K562 (cell line): ENCODE measurements at regions not wholly inside any gene's neighbourhood (a gene's known extent, or its start where the extent isn't known, plus 50 kb on each side); places are given as distances from the start of the nearest gene placed in this dataset.

ENCODE experiments used
- ATAC-seq: fragments of 200-7000 bp; cut with Tn5 transposase; 3 replicates; pipeline ENCODE4 v1.9.1; 2020; ENCODE audit warnings: moderate library complexity
- BruUV-seq: library from RNA; stranded (reverse); fragments of 400-500 nt; replicated peaks from 2 replicates; lab custom pipeline; 2021; lab: Mats Ljungman, UMichigan
- CTCF ChIA-PET: fragments of 300-600 bp; formaldehyde crosslinking; extraction: SDS; loops from one replicate; lab custom pipeline; 2021; ENCODE audit warnings: low intra/inter-chr PET ratio; lab: Yijun Ruan, JAX
- POLR2A ChIA-PET: fragments of 300-600, 350-650 bp; sonication (Branson Sonifier 250); formaldehyde crosslinking; extraction: SDS; loops from one replicate; lab custom pipeline; 2021; ENCODE audit warnings: antibody characterized with exemption, inconsistent platforms; lab: Yijun Ruan, JAX
- DNase-seq, 4 experiments: peaks; one replicate each; pipeline versions ENCODE4 v3.0.0 to v3.0.0-alpha.2; 2011 to 2018; ENCODE audit warnings: low spot score in 3 of 4, mixed read lengths in 3 of 4; ENCODE audit errors: extremely low read depth in 1 of 4
- FAIRE-seq: peaks from 2 replicates; lab custom pipeline; 2011; peaks lifted over from hg19 to GRCh38; lab: Jason Lieb, UNC
- H2AFZ ChIP-seq: 2 replicates; pipeline ENCODE4 v1.6.0; 2011; ENCODE audit warnings: low read depth, low read length, control low read depth, inconsistent platforms
- H3K27ac ChIP-seq: fragments of 200-600 bp; 3 replicates; pipeline ENCODE4 v1.8.0; 2011; ENCODE audit warnings: low read depth, mild to moderate bottlenecking, control low read depth, inconsistent platforms, low read length, moderate library complexity, mixed read lengths; ENCODE audit errors: extremely low read depth
- H3K27me3 ChIP-seq, 2 experiments: fragments of 300-600 bp in 1 of 2; 2 replicates in 1 of 2; 3 replicates in 1 of 2; pipeline versions ENCODE4 v1.6.0 to v1.8.0; 2011; ENCODE audit warnings: inconsistent platforms in 2 of 2, low read length in 2 of 2, mild to moderate bottlenecking in 1 of 2, mixed read lengths in 1 of 2, moderate library complexity in 1 of 2; ENCODE audit not compliant: control insufficient read depth in 2 of 2, insufficient read depth in 2 of 2
- H3K36me3 ChIP-seq: fragments of 300-600 bp; 3 replicates; pipeline ENCODE4 v1.8.0; 2011; ENCODE audit warnings: mild to moderate bottlenecking, low read length, inconsistent platforms; ENCODE audit not compliant: control insufficient read depth, insufficient read depth
- H3K4me1 ChIP-seq, 2 experiments: fragments of 200-600 bp in 1 of 2; replicated peaks in 1 of 2; 2 replicates in 1 of 2; 3 replicates in 1 of 2; pipeline versions ENCODE4 v1.5.1 to v1.8.0; 2011; ENCODE audit warnings: inconsistent platforms in 2 of 2, low read length in 2 of 2, mild to moderate bottlenecking in 1 of 2, mixed read lengths in 1 of 2, moderate library complexity in 1 of 2; ENCODE audit not compliant: control insufficient read depth in 2 of 2, insufficient read depth in 2 of 2
- H3K4me2 ChIP-seq: 2 replicates; pipeline ENCODE4 v1.6.1; 2011; ENCODE audit warnings: low read length, control low read depth, inconsistent platforms, mixed read lengths; ENCODE audit not compliant: insufficient read depth
- H3K4me3 ChIP-seq: fragments of 200-600 bp; sonication (generic), shearing (Covaris generic); 2 replicates; pipeline ENCODE4 v1.5.1; 2016; ENCODE audit warnings: control low read depth, inconsistent platforms
- H3K79me2 ChIP-seq: fragments of 200-600 bp; 3 replicates; pipeline ENCODE4 v1.8.0; 2011; ENCODE audit warnings: low read length, inconsistent platforms; ENCODE audit not compliant: control insufficient read depth, insufficient read depth
- H3K9ac ChIP-seq, 2 experiments: 2 replicates each; pipeline versions ENCODE4 v1.6.0 to v1.6.1; 2011; ENCODE audit warnings: low read depth in 2 of 2, low read length in 2 of 2, control low read depth in 1 of 2, inconsistent platforms in 1 of 2, mild to moderate bottlenecking in 1 of 2, mixed read lengths in 1 of 2; ENCODE audit not compliant: insufficient read depth in 1 of 2
- H3K9me1 ChIP-seq: one replicate; pipeline ENCODE4 v1.6.0; 2011; ENCODE audit warnings: inconsistent platforms, mild to moderate bottlenecking, low read length, moderate library complexity; ENCODE audit not compliant: control insufficient read depth, insufficient read depth
- H3K9me3 ChIP-seq: replicated peaks from 2 replicates; pipeline ENCODE4 v1.5.1; 2011; ENCODE audit warnings: low read depth, low read length, inconsistent platforms; ENCODE audit not compliant: control insufficient read depth, insufficient read depth
- H4K20me1 ChIP-seq: replicated peaks from 2 replicates; pipeline ENCODE4 v1.6.1; 2011; ENCODE audit warnings: low read length, inconsistent platforms, mixed read lengths; ENCODE audit not compliant: control insufficient read depth, insufficient read depth
- GTF2E2 ChIP-seq: fragments of 200-800 bp; sonication (Bioruptor generic); IDR thresholded peaks from 2 replicates; pipeline ENCODE4 v1.6.1; 2016; ENCODE audit warnings: missing genetic modification characterization, missing compliant biosample characterization
- MAFF ChIP-seq: IDR thresholded peaks from 2 replicates; pipeline ENCODE4 v1.6.1; 2012; ENCODE audit warnings: low read length, improper control_type of control experiment
- RBM34 ChIP-seq: fragments of 200-400 bp; formaldehyde crosslinking; IDR thresholded peaks from 2 replicates; pipeline ENCODE4 v1.6.1; 2018; ENCODE audit warnings: low read length, borderline replicate concordance; ENCODE audit not compliant: insufficient read depth
- SIN3B ChIP-seq: fragments of 450-650 bp; IDR thresholded peaks from 2 replicates; pipeline ENCODE4 v1.6.1; 2017; ENCODE audit warnings: low read depth, mild to moderate bottlenecking, moderate library complexity
- ZFPM2 ChIP-seq: fragments of 250-450 bp; sonication (Bioruptor Pico); IDR thresholded peaks from 2 replicates; pipeline ENCODE4 v1.5.1; 2022; ENCODE audit warnings: mild to moderate bottlenecking
- ZNF316 ChIP-seq: fragments of 450-650 bp; IDR thresholded peaks from 2 replicates; pipeline ENCODE4 v1.6.1; 2016
- ZNF384 ChIP-seq: IDR thresholded peaks from 2 replicates; pipeline ENCODE4 v1.6.1; 2012; ENCODE audit warnings: low read depth, low read length, improper control_type of control experiment
- ZNF778 ChIP-seq: fragments of 450-650 bp; formaldehyde crosslinking; IDR thresholded peaks from 2 replicates; pipeline ENCODE4 v1.4.0; 2020; ENCODE audit warnings: mild to moderate bottlenecking, moderate library complexity
- WGBS: fragments of 100-300 bp; shearing (Covaris generic); methylation state at CpG from one replicate; pipeline ENCODE4 v1.1.6; 2016; ENCODE audit warnings: low coverage, mixed read lengths; ENCODE audit not compliant: insufficient coverage; ENCODE audit errors: missing lambda C conversion rate; 5-methylcytosine and 5-hydroxymethylcytosine counted together
- in situ Hi-C: fragments of 300-500 bp; cut with MboI; formaldehyde crosslinking; loops from 4 replicates; pipeline ENCODE4 v1.15.0; 2018; ENCODE audit warnings: inconsistent platforms, mixed read lengths
- intact Hi-C: fragments of 100-400 bp; cut with micrococcal nuclease; formaldehyde crosslinking; loops from 2 replicates; pipeline ENCODE4 v1.14.2; 2022
- TF ChIP-seq, protein P1 (sequence below): fragments of 250-450 bp; sonication (Bioruptor Pico); IDR thresholded peaks from 2 replicates; pipeline ENCODE4 v1.4.0; 2020; ENCODE audit warnings: mild to moderate bottlenecking, moderate library complexity
- TF ChIP-seq, protein P2 (sequence below): fragments of 450-650 bp; IDR thresholded peaks from 2 replicates; pipeline ENCODE4 v1.6.1; 2017; ENCODE audit warnings: antibody characterized with exemption
- TF ChIP-seq, protein P3 (sequence below): fragments of 450-650 bp; formaldehyde crosslinking; IDR thresholded peaks from 2 replicates; pipeline ENCODE4 v1.4.0; 2020; ENCODE audit warnings: mild to moderate bottlenecking
- TF ChIP-seq, protein P4 (sequence below): sonication (generic); formaldehyde crosslinking; IDR thresholded peaks from 2 replicates; pipeline ENCODE4 v1.8.1; 2023; ENCODE audit warnings: mild to moderate bottlenecking, missing genetic modification reagents
- TF ChIP-seq, protein P5 (sequence below): fragments of 250-450 bp; sonication (Bioruptor Pico); IDR thresholded peaks from 2 replicates; pipeline ENCODE4 v1.5.0; 2021

DNA sequence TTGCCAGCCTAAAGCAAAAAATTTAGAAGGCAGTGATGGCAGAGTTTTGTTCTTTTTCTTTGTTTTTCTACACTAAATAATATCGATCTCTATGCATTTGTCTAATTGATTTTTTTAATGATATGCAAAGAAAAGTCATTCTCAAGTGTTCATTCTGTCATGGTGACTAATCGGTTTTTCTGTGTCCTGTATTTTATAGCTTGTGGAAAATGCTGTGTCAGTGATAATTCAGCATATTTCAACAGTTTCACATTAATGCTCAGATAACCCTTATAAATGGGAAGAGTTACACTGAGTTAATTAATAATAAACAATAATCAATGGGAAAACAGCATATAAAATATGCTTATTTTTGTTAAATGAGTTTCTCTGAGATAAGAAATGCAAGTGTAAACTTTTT is 824.9 kb downstream of the AMY1C start (continued):
- TF ChIP-seq, protein P1, sequence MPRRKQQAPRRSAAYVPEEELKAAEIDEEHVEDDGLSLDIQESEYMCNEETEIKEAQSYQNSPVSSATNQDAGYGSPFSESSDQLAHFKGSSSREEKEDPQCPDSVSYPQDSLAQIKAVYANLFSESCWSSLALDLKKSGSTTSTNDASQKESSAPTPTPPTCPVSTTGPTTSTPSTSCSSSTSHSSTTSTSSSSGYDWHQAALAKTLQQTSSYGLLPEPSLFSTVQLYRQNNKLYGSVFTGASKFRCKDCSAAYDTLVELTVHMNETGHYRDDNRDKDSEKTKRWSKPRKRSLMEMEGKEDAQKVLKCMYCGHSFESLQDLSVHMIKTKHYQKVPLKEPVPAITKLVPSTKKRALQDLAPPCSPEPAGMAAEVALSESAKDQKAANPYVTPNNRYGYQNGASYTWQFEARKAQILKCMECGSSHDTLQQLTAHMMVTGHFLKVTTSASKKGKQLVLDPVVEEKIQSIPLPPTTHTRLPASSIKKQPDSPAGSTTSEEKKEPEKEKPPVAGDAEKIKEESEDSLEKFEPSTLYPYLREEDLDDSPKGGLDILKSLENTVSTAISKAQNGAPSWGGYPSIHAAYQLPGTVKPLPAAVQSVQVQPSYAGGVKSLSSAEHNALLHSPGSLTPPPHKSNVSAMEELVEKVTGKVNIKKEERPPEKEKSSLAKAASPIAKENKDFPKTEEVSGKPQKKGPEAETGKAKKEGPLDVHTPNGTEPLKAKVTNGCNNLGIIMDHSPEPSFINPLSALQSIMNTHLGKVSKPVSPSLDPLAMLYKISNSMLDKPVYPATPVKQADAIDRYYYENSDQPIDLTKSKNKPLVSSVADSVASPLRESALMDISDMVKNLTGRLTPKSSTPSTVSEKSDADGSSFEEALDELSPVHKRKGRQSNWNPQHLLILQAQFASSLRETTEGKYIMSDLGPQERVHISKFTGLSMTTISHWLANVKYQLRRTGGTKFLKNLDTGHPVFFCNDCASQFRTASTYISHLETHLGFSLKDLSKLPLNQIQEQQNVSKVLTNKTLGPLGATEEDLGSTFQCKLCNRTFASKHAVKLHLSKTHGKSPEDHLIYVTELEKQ (CRISPR knock-in tag): no peak
- TF ChIP-seq ZNF316 (peak; percentile 66), MAFF (peak; percentile 46)
- TF ChIP-seq, protein P2, sequence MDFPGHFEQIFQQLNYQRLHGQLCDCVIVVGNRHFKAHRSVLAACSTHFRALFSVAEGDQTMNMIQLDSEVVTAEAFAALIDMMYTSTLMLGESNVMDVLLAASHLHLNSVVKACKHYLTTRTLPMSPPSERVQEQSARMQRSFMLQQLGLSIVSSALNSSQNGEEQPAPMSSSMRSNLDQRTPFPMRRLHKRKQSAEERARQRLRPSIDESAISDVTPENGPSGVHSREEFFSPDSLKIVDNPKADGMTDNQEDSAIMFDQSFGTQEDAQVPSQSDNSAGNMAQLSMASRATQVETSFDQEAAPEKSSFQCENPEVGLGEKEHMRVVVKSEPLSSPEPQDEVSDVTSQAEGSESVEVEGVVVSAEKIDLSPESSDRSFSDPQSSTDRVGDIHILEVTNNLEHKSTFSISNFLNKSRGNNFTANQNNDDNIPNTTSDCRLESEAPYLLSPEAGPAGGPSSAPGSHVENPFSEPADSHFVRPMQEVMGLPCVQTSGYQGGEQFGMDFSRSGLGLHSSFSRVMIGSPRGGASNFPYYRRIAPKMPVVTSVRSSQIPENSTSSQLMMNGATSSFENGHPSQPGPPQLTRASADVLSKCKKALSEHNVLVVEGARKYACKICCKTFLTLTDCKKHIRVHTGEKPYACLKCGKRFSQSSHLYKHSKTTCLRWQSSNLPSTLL: no peak

DNA sequence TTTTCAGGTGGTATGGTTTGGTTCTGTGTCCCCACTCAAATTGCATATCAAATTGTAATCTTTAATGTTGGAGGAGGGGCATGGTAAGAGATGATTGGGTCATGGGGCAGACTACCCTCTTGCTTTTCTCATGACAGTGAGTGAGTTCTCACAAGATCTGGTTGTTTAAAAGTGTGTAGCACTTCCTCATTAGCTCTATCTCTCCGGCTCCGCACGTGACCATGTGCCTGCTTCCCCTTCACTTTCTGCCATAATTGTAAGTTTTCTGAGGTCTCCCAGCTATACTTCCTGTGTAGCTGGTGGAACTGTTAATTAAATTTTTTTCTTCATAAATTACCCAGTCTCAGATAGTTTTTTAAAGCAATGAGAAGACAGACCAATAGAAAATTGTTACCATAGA is 843.2 kb downstream of the AMY1C start:
- Histone ChIP-seq H3K9me1 (no peaks in the 10 kb centered on the region), H3K79me2 (no peaks in the 10 kb centered on the region), H3K27ac (no peak overlapping the region), H3K9me3 (no peaks in the 10 kb centered on the region), H2AFZ (no peak overlapping the region), H3K36me3 (no peaks in the 10 kb centered on the region), H3K9ac (no peak overlapping the region), H3K4me3 (no peak overlapping the region), H3K4me2 (no peak overlapping the region), H3K4me1 (no peaks in the 10 kb centered on the region), H3K27me3 (no peaks in the 10 kb centered on the region), H4K20me1 (no peaks in the 10 kb centered on the region)
- ATAC-seq (no peak), DNase-seq (no peak), FAIRE-seq (no peak)
- ChIA-PET POLR2A (no interaction called here), CTCF (no interaction called here)
- BruUV-seq: no TSS peak
- in situ Hi-C loops (no loop called here), intact Hi-C loops (no loop called here)
- WGBS: 0% methylated on average over 3 of the region's 3 CpGs
- TF ChIP-seq ZFPM2 (CRISPR knock-in tag) (no peak), SIN3B (no peak), ZNF384 (no peak), RBM34 (no peak), ZNF778 (no peak), GTF2E2 (tag) (no peak)
- TF ChIP-seq, protein P3, sequence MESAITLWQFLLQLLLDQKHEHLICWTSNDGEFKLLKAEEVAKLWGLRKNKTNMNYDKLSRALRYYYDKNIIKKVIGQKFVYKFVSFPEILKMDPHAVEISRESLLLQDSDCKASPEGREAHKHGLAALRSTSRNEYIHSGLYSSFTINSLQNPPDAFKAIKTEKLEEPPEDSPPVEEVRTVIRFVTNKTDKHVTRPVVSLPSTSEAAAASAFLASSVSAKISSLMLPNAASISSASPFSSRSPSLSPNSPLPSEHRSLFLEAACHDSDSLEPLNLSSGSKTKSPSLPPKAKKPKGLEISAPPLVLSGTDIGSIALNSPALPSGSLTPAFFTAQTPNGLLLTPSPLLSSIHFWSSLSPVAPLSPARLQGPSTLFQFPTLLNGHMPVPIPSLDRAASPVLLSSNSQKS (CRISPR knock-in tag): no peak
- TF ChIP-seq, protein P4, sequence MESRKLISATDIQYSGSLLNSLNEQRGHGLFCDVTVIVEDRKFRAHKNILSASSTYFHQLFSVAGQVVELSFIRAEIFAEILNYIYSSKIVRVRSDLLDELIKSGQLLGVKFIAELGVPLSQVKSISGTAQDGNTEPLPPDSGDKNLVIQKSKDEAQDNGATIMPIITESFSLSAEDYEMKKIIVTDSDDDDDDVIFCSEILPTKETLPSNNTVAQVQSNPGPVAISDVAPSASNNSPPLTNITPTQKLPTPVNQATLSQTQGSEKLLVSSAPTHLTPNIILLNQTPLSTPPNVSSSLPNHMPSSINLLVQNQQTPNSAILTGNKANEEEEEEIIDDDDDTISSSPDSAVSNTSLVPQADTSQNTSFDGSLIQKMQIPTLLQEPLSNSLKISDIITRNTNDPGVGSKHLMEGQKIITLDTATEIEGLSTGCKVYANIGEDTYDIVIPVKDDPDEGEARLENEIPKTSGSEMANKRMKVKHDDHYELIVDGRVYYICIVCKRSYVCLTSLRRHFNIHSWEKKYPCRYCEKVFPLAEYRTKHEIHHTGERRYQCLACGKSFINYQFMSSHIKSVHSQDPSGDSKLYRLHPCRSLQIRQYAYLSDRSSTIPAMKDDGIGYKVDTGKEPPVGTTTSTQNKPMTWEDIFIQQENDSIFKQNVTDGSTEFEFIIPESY (CRISPR knock-in tag): no peak
- TF ChIP-seq, protein P5, sequence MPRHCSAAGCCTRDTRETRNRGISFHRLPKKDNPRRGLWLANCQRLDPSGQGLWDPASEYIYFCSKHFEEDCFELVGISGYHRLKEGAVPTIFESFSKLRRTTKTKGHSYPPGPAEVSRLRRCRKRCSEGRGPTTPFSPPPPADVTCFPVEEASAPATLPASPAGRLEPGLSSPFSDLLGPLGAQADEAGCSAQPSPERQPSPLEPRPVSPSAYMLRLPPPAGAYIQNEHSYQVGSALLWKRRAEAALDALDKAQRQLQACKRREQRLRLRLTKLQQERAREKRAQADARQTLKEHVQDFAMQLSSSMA (CRISPR knock-in tag): no peak
